NCI-H82 treated with DMSO at 0.1 percent for 48 hours (cell line): ENCODE measurements at regions not wholly inside any gene's neighbourhood (a gene's known extent, or its start where the extent isn't known, plus 50 kb on each side); places are given as distances from the start of the nearest gene placed in this dataset.
"Not testable (repeated sequence)": the region's sequence is repeated elsewhere in the genome, so short reads cannot be mapped to it uniquely, and the experiment has no call there.

Experiments
- DNase-seq: peaks from one replicate; lab custom pipeline; 2025; ENCODE audit not compliant: unreplicated experiment; lab: John Stamatoyannopoulos, UW

- DNase-seq, result no peak
These were observed 59.8 kb downstream of the ATOH1 start for GRCh38 chr4:93888308-93888707.

- DNase-seq, result no peak
These were observed 60.2 kb downstream of the ATOH1 start for GRCh38 chr4:93888768-93889167.

GRCh38 chr4:93891244-93891643, 62.7 kb downstream of the ATOH1 start:
- DNase-seq, result no peak

GRCh38 chr4:93894995-93895394, 66.4 kb downstream of the ATOH1 start:
- DNase-seq, result no peak

GRCh38 chr4:93896516-93896915, 68.0 kb downstream of the ATOH1 start:
- no peak for DNase-seq

- DNase-seq, result no peak
These were observed 69.0 kb downstream of the ATOH1 start for GRCh38 chr4:93897559-93897958.

- DNase-seq, result no peak
These were observed 80.2 kb downstream of the ATOH1 start for GRCh38 chr4:93908778-93909177.

- DNase-seq, result no peak
These were observed 83.1 kb downstream of the ATOH1 start for GRCh38 chr4:93911671-93912070.

GRCh38 chr4:93912146-93912545, 83.6 kb downstream of the ATOH1 start:
- no peak for DNase-seq

GRCh38 chr4:93918856-93919255, 90.3 kb downstream of the ATOH1 start:
- no peak for DNase-seq

- not testable (repeated sequence) for DNase-seq
These were observed 95.0 kb downstream of the ATOH1 start for GRCh38 chr4:93923570-93923969.

- no peak for DNase-seq
These were observed 118.7 kb downstream of the ATOH1 start for GRCh38 chr4:93947286-93947685.

- DNase-seq, result not testable (repeated sequence)
These were observed 121.7 kb downstream of the ATOH1 start for GRCh38 chr4:93950239-93950638.

GRCh38 chr4:93957186-93957585, 128.6 kb downstream of the ATOH1 start:
- no peak for DNase-seq

GRCh38 chr4:93960450-93960849, 131.9 kb downstream of the ATOH1 start:
- DNase-seq, result no peak

GRCh38 chr4:93960916-93961315, 132.4 kb downstream of the ATOH1 start:
- no peak for DNase-seq

GRCh38 chr4:93981594-93981993, 153.0 kb downstream of the ATOH1 start:
- no peak for DNase-seq

- DNase-seq, result no peak
These were observed 153.7 kb downstream of the ATOH1 start for GRCh38 chr4:93982255-93982654.

GRCh38 chr4:93983140-93983539, 154.6 kb downstream of the ATOH1 start:
- no peak for DNase-seq

GRCh38 chr4:93994175-93994994, 165.8 kb downstream of the ATOH1 start:
- no peak for DNase-seq

GRCh38 chr4:93996895-93997294, 168.3 kb downstream of the ATOH1 start:
- DNase-seq, result no peak

GRCh38 chr4:94000559-94000958, 172.0 kb downstream of the ATOH1 start:
- DNase-seq, result no peak

- DNase-seq, result no peak
These were observed 178.4 kb downstream of the ATOH1 start for GRCh38 chr4:94006932-94007331.
